Hepatocyte (in vitro differentiated cells): ENCODE measurements at regions not wholly inside any gene's neighbourhood (a gene's known extent, or its start where the extent isn't known, plus 50 kb on each side); places are given as distances from the start of the nearest gene placed in this dataset.

Source experiments
- EZH2 ChIP-seq: fragments of 200-600 bp; sonication (generic); IDR thresholded peaks from 2 replicates; pipeline ENCODE4 v1.6.1; 2016; ENCODE audit warnings: antibody characterized with exemption, mild to moderate bottlenecking, borderline replicate concordance
- TF ChIP-seq, protein P1 (sequence below): fragments of 200-600 bp; sonication (generic); IDR thresholded peaks from 2 replicates; pipeline ENCODE4 v1.5.1; 2016; ENCODE audit warnings: antibody characterized with exemption, mild to moderate bottlenecking; ENCODE audit not compliant: poor library complexity

DNA sequence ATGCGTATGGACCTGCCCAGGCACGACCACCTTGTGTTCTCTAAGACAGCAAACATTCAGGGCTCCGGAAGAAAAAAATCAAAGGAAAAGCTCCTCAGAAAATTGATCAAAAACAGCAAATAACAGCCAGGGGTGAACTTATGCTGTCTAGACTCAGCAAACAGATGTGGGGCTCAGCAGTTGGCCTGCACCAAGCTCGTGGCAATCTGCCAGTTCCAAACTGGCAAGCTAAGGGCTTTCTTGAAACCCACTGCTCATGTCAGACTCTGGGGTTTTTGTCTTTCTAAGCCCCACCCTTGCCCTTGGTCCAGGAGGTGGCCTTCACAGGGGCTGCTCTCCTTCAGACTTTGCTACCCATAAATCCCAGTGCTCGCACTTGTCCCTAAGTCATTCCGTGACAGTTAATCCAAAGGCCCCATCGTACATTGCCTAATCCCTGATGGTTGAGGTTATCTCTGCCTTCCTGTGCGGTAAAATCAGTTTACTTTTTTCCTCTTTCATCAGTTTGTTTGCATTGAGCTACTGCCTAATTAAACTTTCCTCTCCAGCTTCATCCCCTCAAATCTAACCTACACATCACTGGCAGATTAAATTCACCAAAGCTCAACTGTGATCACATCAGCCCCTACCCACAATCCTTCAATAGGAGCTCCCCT is 408.0 kb downstream of the LRATD1 start:
- TF ChIP-seq, protein P1, sequence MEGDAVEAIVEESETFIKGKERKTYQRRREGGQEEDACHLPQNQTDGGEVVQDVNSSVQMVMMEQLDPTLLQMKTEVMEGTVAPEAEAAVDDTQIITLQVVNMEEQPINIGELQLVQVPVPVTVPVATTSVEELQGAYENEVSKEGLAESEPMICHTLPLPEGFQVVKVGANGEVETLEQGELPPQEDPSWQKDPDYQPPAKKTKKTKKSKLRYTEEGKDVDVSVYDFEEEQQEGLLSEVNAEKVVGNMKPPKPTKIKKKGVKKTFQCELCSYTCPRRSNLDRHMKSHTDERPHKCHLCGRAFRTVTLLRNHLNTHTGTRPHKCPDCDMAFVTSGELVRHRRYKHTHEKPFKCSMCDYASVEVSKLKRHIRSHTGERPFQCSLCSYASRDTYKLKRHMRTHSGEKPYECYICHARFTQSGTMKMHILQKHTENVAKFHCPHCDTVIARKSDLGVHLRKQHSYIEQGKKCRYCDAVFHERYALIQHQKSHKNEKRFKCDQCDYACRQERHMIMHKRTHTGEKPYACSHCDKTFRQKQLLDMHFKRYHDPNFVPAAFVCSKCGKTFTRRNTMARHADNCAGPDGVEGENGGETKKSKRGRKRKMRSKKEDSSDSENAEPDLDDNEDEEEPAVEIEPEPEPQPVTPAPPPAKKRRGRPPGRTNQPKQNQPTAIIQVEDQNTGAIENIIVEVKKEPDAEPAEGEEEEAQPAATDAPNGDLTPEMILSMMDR: no peak
- no peak for TF ChIP-seq EZH2
